HG03571 (cell line): ENCODE measurements at regions not wholly inside any gene's neighbourhood (a gene's known extent, or its start where the extent isn't known, plus 50 kb on each side); places are given as distances from the start of the nearest gene placed in this dataset.

Source experiments
- ATAC-seq: cut with Tn5 transposase; IDR thresholded peaks from one replicate; pipeline ENCODE4 v1.9.1; 2021; ENCODE audit not compliant: unreplicated experiment

DNA sequence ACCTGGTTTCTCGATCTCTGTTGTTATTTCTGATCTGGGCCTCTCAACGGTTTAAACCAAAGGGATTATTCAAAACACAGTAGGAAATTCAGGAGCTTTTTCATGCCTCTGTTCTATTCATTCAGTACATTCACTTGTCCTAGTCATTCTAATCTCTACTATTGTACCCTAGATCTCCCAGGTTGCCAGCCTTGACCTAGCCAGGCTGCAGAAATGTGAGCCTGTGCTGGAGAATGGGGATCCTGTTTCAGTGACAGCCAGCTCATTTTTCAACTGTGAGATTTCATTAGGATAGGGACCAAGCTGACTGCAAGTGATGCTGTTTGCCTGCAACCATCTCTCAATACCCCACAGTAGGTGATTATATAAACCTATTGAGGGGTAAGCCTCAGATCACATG is 186.2 kb downstream of the CMPK2 start:
- no peak for ATAC-seq

GRCh38 chr2:6683516-6683915 is 182.2 kb downstream of the CMPK2 start:
- no peak for ATAC-seq

GRCh38 chr2:6685447-6685846 is 180.3 kb downstream of the CMPK2 start:
- no peak for ATAC-seq

DNA sequence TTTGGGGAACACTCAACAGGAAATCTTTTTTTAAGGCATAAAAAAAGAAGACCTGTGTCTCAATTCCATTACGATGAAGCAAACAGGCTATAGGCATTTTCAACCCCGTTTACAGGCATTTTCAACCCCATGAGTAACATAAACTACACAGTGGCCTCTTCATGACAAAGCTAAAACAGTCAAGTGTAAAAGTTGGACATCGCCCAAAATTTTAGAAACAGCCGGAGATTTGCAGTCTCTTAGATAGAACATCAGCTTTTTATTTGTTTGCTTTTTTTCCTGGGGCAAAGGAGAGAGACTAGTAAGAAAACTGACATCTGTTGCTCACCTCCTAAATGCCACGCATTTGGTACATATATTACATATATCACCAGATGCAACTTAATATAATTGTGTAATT is 173.7 kb downstream of the CMPK2 start:
- ATAC-seq = no peak

- ATAC-seq = no peak
These were observed 172.9 kb downstream of the CMPK2 start for GRCh38 chr2:6692819-6693218.

- no peak for ATAC-seq
These were observed 171.2 kb downstream of the CMPK2 start for GRCh38 chr2:6694555-6694954.

DNA sequence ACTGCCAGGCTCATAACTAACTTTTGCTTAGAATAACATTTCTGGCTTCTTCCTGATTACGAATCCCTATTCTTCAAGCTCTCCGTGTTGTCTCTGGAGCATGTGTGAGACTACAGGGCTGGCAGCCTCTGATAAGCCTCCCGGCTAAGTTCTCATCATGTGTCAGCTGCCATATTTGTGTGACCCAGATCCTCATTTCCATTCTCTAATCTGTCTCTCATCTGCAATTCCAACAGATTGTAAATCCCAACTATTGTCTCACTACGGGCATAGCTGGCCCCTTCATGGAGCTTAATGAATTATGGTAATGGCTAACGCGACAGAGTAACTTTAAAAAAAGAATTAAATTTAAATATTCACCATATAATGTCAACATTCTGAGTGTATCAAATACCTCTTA is 165.4 kb downstream of the CMPK2 start:
- ATAC-seq = no peak

DNA sequence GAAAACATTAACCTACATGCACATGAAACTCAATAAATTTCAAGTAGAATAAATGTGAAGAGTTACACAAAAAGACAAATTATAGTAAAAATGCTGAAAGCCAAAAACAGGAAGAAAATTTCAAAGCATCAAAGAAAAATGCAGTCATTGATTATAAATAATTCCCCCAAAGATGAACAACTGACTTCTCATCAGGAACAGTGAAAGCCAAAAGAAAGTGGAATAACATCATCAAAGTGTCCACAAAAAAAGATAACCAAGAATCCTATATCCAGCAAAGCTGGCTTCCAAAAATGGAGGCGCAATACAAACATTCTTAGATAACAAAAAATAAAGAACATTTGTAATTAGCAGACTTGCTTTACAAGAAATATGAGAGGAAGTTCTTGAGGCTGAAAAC is 161.6 kb downstream of the CMPK2 start:
- ATAC-seq = no peak

GRCh38 chr2:6721395-6721794 is 144.3 kb downstream of the CMPK2 start:
- no peak for ATAC-seq

GRCh38 chr2:6722574-6722973 is 143.1 kb downstream of the CMPK2 start:
- ATAC-seq = no peak

GRCh38 chr2:6723865-6724604 is 141.7 kb downstream of the CMPK2 start:
- ATAC-seq = no peak

GRCh38 chr2:6724605-6725140 is 141.0 kb downstream of the CMPK2 start:
- no peak for ATAC-seq

GRCh38 chr2:6728156-6728555 is 137.6 kb downstream of the CMPK2 start:
- no peak for ATAC-seq

DNA sequence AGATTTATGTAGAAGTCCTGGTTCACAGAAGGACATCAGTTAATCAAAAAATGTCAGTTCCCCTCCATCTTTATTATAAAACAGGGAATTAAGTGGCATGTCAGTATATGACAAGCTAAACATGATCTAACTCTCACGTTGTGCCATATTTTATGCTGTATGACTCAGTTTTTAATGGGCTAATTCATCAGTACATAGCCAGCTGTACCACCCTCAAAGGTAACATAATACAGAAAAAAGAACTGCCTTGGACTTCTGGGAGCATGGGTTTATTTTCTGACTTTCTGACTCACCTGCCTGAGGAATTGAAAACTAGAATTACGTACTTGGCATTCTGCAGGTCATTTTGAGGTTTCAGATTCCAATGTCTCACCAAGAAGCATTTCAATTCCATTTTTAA is 135.7 kb downstream of the CMPK2 start:
- no peak for ATAC-seq

DNA sequence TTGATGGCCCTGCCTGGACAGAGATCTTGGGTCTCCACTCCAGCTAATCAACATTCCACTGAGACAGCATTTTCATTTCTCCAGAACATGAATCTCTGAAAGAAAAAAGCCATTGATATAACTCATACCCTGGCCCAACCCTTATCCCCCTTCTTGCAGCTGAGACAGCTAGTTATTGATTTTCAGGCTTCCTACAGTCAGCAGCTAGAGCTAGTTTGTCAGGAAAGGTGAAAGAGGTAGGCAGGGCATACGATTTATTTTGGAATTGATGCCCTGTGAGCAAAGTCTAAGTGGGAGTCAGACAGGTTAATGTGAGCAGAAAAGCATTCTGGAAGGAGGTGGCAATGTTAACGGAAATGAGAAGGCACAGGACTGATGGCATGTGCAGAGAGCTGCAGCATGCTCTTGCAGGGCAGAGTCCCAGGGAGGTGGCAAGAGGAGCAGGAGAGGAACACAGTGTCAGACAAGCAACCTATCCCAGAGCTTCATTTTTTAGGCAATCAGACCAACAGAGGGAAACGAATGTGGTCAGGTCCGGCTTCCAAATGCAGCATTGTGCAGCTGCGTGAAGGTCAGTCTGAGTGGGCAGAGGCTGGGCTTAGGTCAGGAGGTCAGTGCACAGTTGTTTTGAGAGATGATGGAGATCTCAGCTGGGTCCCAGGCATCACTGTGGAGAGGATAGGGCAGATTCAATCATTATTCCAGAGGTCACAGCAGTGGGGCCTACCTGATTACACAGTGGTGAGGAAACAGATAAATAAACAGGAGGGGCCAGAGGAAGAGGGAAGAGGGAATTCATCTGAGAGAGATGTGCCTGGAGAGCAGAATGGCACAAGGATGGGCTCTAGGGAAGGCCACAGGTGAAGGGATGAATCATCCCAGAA is 134.8 kb downstream of the CMPK2 start:
- no peak for ATAC-seq

GRCh38 chr2:6739547-6739946 is 126.2 kb downstream of the CMPK2 start:
- ATAC-seq = no peak

- ATAC-seq = no peak
These were observed 124.5 kb downstream of the CMPK2 start for GRCh38 chr2:6741229-6741628.

- no peak for ATAC-seq
These were observed 121.7 kb downstream of the CMPK2 start for GRCh38 chr2:6744038-6744437.

DNA sequence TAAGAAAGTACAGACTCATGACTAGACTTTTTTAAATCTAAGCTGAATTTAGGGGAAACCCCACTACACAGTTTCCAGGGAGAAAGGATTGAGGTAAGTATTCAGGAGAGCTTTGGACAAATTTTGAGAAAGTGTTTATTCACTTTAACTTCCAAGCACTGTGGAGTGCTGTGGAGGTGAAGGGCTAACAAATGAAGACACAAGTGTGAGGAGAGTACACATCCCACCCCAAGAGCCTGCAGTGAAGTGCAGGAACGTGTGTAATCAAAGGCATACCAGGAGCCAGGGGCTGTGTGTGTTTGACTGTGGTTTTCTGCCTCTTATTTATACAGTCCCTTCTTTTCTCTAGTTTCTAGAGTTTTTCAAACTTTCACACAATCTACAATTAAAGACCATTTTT is 118.3 kb downstream of the CMPK2 start:
- no peak for ATAC-seq

- no peak for ATAC-seq
These were observed 117.2 kb downstream of the CMPK2 start for GRCh38 chr2:6748406-6749067.

DNA sequence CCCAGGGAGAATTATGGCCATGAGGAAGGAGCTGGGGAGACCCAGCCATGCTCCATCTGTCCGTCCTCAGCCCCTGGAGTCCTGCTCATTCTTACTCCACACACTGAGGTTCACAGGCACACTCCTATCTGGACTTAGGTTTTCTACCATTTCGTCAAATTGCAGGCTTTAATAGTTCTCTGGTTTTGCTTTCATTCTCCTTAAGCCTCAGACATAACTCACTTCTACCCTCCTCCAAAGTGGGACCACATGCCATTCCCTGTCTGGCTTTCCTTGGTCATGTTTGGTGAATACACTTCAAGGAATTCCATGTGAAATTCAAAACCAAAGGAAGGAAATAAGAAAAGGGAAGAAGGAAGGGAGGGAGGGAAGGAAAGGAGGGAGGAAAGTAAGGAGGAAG is 115.7 kb downstream of the CMPK2 start:
- ATAC-seq = no peak
